HL-60 (cell line): ENCODE measurements at regions not wholly inside any gene's neighbourhood (a gene's known extent, or its start where the extent isn't known, plus 50 kb on each side); places are given as distances from the start of the nearest gene placed in this dataset.

Experiments used
- DNase-seq, 2 experiments: peaks; one replicate each; pipeline ENCODE4 v3.0.0-alpha.2; 2010 to 2020; ENCODE audit warnings: low read depth in 1 of 2, low spot score in 1 of 2
- H3K27ac ChIP-seq: fragments of 250-450 bp; sonication (Bioruptor Pico); replicated peaks from 2 replicates; pipeline ENCODE4 v1.5.1; 2020; ENCODE audit warnings: mild to moderate bottlenecking, moderate library complexity
- H3K27me3 ChIP-seq: fragments of 250-450 bp; sonication (Bioruptor Pico); 2 replicates; pipeline ENCODE4 v1.5.1; 2021; ENCODE audit warnings: mild to moderate bottlenecking, moderate library complexity; ENCODE audit not compliant: insufficient read depth, poor library complexity, severe bottlenecking
- H3K4me3 ChIP-seq: replicated peaks from 2 replicates; pipeline ENCODE4 v1.5.1; 2011; ENCODE audit warnings: mild to moderate bottlenecking, control low read depth, low read length; ENCODE audit not compliant: insufficient read depth
- CTCF ChIP-seq: IDR thresholded peaks from one replicate; pipeline ENCODE4 v1.5.1; 2011; ENCODE audit warnings: low read length, control low read depth, inconsistent platforms; ENCODE audit not compliant: insufficient read depth
- GABPA ChIP-seq: IDR thresholded peaks from 2 replicates; pipeline ENCODE4 v1.6.1; 2012; ENCODE audit warnings: low read depth
- POLR2AphosphoS5 ChIP-seq: IDR thresholded peaks from 2 replicates; pipeline ENCODE4 v1.6.1; 2012; ENCODE audit warnings: low read depth
- SPI1 ChIP-seq: IDR thresholded peaks from 2 replicates; pipeline ENCODE4 v1.6.1; 2012; ENCODE audit warnings: low read depth, mild to moderate bottlenecking, borderline replicate concordance
- TF ChIP-seq, protein P1 (sequence below): IDR thresholded peaks from 2 replicates; pipeline ENCODE4 v1.6.1; 2012; ENCODE audit warnings: low read depth; ENCODE audit not compliant: insufficient replicate concordance

GRCh38 chr2:191738003-191738402 lies 60.1 kb downstream of the NABP1 start:
- no peak overlapping the region for H3K4me3 ChIP-seq
- TF ChIP-seq, protein P1, sequence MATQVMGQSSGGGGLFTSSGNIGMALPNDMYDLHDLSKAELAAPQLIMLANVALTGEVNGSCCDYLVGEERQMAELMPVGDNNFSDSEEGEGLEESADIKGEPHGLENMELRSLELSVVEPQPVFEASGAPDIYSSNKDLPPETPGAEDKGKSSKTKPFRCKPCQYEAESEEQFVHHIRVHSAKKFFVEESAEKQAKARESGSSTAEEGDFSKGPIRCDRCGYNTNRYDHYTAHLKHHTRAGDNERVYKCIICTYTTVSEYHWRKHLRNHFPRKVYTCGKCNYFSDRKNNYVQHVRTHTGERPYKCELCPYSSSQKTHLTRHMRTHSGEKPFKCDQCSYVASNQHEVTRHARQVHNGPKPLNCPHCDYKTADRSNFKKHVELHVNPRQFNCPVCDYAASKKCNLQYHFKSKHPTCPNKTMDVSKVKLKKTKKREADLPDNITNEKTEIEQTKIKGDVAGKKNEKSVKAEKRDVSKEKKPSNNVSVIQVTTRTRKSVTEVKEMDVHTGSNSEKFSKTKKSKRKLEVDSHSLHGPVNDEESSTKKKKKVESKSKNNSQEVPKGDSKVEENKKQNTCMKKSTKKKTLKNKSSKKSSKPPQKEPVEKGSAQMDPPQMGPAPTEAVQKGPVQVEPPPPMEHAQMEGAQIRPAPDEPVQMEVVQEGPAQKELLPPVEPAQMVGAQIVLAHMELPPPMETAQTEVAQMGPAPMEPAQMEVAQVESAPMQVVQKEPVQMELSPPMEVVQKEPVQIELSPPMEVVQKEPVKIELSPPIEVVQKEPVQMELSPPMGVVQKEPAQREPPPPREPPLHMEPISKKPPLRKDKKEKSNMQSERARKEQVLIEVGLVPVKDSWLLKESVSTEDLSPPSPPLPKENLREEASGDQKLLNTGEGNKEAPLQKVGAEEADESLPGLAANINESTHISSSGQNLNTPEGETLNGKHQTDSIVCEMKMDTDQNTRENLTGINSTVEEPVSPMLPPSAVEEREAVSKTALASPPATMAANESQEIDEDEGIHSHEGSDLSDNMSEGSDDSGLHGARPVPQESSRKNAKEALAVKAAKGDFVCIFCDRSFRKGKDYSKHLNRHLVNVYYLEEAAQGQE, result no peak
- no peaks in the 10 kb centered on the region for H3K27me3 ChIP-seq
- no peak overlapping the region for H3K27ac ChIP-seq
- DNase-seq, result no peak

DNA sequence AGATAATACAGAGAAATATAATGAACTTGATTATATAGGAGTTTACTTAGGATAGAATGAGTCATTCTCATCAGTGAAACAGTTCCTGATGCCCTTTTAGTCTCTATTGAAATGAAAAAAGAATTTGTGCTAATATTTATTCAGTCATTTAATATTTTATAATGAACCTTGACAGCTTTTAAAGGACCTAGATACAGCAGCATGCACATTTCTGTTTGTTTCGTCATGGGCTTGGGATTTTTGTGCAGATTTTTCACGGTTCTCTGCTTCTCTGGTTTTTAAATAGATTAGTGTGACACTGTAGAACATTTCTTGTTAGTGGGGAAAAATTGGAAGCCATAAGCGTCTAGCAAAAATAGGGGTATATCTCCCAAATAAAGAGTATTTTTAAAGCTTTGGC lies 60.7 kb downstream of the NABP1 start:
- DNase-seq, result no peak
- no peak overlapping the region for H3K27ac ChIP-seq
- no peaks in the 10 kb centered on the region for H3K27me3 ChIP-seq
- no peak overlapping the region for H3K4me3 ChIP-seq
- no peak for TF ChIP-seq CTCF

GRCh38 chr2:191739194-191739593 lies 61.3 kb downstream of the NABP1 start:
- Histone ChIP-seq H3K4me3 (no peak overlapping the region), H3K27me3 (no peaks in the 10 kb centered on the region), H3K27ac (no peak overlapping the region)
- no peak for DNase-seq
- TF ChIP-seq, protein P1, result no peak
- TF ChIP-seq POLR2AphosphoS5 (no peak), CTCF (no peak)

DNA sequence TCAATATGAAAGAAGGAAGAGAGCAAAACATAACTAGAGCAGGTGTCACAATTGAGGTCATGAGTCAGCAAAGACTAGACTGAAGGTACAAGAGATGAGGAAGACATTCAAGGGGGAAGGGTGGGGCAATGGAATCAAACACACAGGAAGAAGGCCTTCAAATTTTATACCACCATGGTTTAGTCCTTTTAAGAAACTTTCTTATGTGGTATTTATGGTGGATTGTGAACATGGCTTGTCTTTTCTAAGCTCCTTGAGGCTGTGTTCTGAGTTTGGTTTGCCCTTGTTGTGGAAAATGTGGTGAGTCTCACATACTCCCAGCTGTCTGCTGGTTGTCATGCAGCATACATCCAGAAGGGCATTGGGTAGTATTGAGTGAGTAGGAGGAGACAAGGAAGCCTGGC lies 62.1 kb downstream of the NABP1 start:
- TF ChIP-seq GABPA (no peak), POLR2AphosphoS5 (no peak), CTCF (no peak), SPI1 (no peak; the same call in 1 of the 2 replicates)
- TF ChIP-seq, protein P1, result no peak
- Histone ChIP-seq H3K27me3 (no peaks in the 10 kb centered on the region), H3K4me3 (no peak overlapping the region), H3K27ac (peak overlapping the region; percentile 49)
- peak; percentile 34 to 60 for DNase-seq
